OCI-LY3 (cell line): ENCODE measurements at regions not wholly inside any gene's neighbourhood (a gene's known extent, or its start where the extent isn't known, plus 50 kb on each side); places are given as distances from the start of the nearest gene placed in this dataset.
"Not testable (repeated sequence)": the region's sequence is repeated elsewhere in the genome, so short reads cannot be mapped to it uniquely, and the experiment has no call there.

Experiments used
- EZH2phosphoT487 ChIP-seq: fragments of 200-600 bp; shearing (Covaris generic); IDR thresholded peaks from 2 replicates; pipeline ENCODE4 v1.6.1; 2018; ENCODE audit warnings: antibody characterized with exemption, mixed run types, low read depth
- TF ChIP-seq, protein P1 (sequence below): fragments of 200-600, 300-600 bp; sonication (generic); IDR thresholded peaks from 2 replicates; pipeline ENCODE4 v1.5.1; 2014; ENCODE audit warnings: antibody characterized with exemption, low read length, low read depth

DNA sequence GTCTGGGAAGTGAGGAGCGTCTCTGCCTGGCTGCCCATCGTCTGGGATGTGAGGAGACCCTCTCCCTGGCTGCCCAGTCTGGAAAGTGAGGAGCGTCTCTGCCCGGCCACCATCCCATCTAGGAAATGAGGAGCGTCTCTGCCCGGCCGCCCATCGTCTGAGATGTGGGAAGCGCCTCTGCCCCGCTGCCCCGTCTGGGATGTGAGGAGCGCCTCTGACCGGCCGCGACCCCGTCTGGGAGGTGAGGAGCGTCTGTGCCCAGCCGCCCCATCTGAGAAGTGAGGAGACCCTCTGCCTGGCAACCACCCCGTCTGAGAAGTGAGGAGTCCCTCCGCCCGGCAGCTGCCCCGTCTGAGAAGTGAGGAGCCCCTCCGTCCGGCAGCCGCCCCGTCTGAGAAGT, 130.5 kb upstream of the BEND6 start:
- TF ChIP-seq, protein P1, sequence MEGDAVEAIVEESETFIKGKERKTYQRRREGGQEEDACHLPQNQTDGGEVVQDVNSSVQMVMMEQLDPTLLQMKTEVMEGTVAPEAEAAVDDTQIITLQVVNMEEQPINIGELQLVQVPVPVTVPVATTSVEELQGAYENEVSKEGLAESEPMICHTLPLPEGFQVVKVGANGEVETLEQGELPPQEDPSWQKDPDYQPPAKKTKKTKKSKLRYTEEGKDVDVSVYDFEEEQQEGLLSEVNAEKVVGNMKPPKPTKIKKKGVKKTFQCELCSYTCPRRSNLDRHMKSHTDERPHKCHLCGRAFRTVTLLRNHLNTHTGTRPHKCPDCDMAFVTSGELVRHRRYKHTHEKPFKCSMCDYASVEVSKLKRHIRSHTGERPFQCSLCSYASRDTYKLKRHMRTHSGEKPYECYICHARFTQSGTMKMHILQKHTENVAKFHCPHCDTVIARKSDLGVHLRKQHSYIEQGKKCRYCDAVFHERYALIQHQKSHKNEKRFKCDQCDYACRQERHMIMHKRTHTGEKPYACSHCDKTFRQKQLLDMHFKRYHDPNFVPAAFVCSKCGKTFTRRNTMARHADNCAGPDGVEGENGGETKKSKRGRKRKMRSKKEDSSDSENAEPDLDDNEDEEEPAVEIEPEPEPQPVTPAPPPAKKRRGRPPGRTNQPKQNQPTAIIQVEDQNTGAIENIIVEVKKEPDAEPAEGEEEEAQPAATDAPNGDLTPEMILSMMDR, result not testable (repeated sequence)
- not testable (repeated sequence) for TF ChIP-seq EZH2phosphoT487
